ENCODE measurements at regions not wholly inside any gene's neighbourhood (a gene's known extent, or its start where the extent isn't known, plus 50 kb on each side); places are given as distances from the start of the nearest gene placed in this dataset.

GRCh38 chr10:130740166-130740565 lies 571.4 kb downstream of the TCERG1L start:
- 91% methylated on average over 11 of the region's 11 CpGs; no CpG with 5 or more reads in 1 of the 2 donors for WGBS, 2 donors (ENCODE audit: low coverage in 1 of 2)

GRCh38 chr10:130740915-130741750 lies 570.4 kb downstream of the TCERG1L start:
- Histone ChIP-seq H3K27ac (no peak overlapping the region), H3K27me3 (no peaks in the 10 kb centered on the region), H3K4me3 (no peak overlapping the region), H3K36me3 (no peaks in the 10 kb centered on the region), H3K4me1 (no peaks in the 10 kb centered on the region), H3K9me3 (no peaks in the 10 kb centered on the region)
- intact Hi-C loops (cut with DNase I; ENCODE audit: low total_unique reads) (no loop called here), in situ Hi-C loops (cut with MboI; ENCODE audit: low pct_ligation_motif_present in 1 of 4, low pct_unique_long_range_greater_than_20kb in 1 of 4, low sequenced_read_pairs in 3 of 4) (no loop called here)
- TF ChIP-seq POLR2A (IDR thresholded peaks at IDR 0.05) (no peak), EP300 (IDR thresholded peaks at IDR 0.05; ENCODE audit: low read depth) (no peak), POLR2AphosphoS5 (IDR thresholded peaks at IDR 0.05) (no peak), CTCF (IDR thresholded peaks at IDR 0.05) (no peak)
- no peak for DNase-seq
- WGBS, 2 donors (ENCODE audit: low coverage in 1 of 2), result 58 to 73% methylated on average over 2 to 20 of the region's 20 CpGs

More at GRCh38 chr10:130740166-130740565, 571.4 kb downstream of the TCERG1L start:
- H3K4me1 ChIP-seq, result no peaks in the 10 kb centered on the region
- in situ Hi-C loops (cut with MboI; ENCODE audit: low pct_ligation_motif_present in 1 of 4, low pct_unique_long_range_greater_than_20kb in 1 of 4, low sequenced_read_pairs in 3 of 4) (no loop called here), intact Hi-C loops (cut with DNase I; ENCODE audit: low total_unique reads) (no loop called here)
- DNase-seq, result no peak
- no peaks in the 10 kb centered on the region for H3K27me3 ChIP-seq
- no peak overlapping the region for H3K27ac ChIP-seq
- TF ChIP-seq EP300 (IDR thresholded peaks at IDR 0.05; ENCODE audit: low read depth) (no peak), POLR2AphosphoS5 (IDR thresholded peaks at IDR 0.05) (no peak), CTCF (IDR thresholded peaks at IDR 0.05) (no peak), POLR2A (IDR thresholded peaks at IDR 0.05) (no peak)
- H3K4me3 ChIP-seq, result no peak overlapping the region
- H3K36me3 ChIP-seq, result no peaks in the 10 kb centered on the region
- no peaks in the 10 kb centered on the region for H3K9me3 ChIP-seq

- intact Hi-C loops (cut with DNase I; ENCODE audit: low total_unique reads), result no loop called here
- Histone ChIP-seq H3K9me3 (no peaks in the 10 kb centered on the region), H3K36me3 (no peaks in the 10 kb centered on the region), H3K27ac (no peak overlapping the region), H3K4me3 (no peak overlapping the region), H3K4me1 (no peaks in the 10 kb centered on the region), H3K27me3 (no peaks in the 10 kb centered on the region)
- no peak for DNase-seq
- no peak for TF ChIP-seq EP300 (IDR thresholded peaks at IDR 0.05; ENCODE audit: low read depth)
- no peak for TF ChIP-seq POLR2A (IDR thresholded peaks at IDR 0.05)
- TF ChIP-seq POLR2AphosphoS5 (IDR thresholded peaks at IDR 0.05), result no peak
- no peak for TF ChIP-seq CTCF (IDR thresholded peaks at IDR 0.05)
- in situ Hi-C loops (cut with MboI; ENCODE audit: low pct_ligation_motif_present in 1 of 4, low pct_unique_long_range_greater_than_20kb in 1 of 4, low sequenced_read_pairs in 3 of 4), result no loop called here
- 70 to 83% methylated on average over 2 to 22 of the region's 23 CpGs for WGBS, 2 donors (ENCODE audit: low coverage in 1 of 2)
These were observed 569.3 kb downstream of the TCERG1L start for GRCh38 chr10:130741901-130742855.
